SIG-M5 treated with dmso at 0.1 percent for 504 hours (cell line): ENCODE measurements at regions not wholly inside any gene's neighbourhood (a gene's known extent, or its start where the extent isn't known, plus 50 kb on each side); places are given as distances from the start of the nearest gene placed in this dataset.

Experiments used
- DNase-seq: peaks from one replicate; lab custom pipeline; 2025; ENCODE audit not compliant: unreplicated experiment; lab: John Stamatoyannopoulos, UW

DNA sequence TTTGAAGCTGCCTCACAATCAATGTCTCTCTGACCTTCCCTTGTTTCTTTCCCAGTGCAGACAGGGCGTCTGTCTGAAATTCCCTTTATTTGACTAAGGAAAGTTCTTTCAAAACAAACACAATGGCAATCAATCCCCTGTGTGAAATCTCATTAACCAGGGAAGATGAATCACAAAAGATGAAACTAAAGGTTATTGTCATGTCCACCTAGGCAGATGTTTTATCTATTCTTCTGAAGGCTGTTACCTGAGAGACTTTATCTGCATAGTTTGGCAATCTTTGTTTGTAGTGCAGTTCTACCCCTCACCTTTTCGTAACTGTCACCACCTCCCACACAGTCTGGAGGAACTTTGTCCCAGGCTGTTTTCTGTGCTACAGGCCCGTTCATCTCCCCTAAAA, 217.5 kb upstream of the RIOK2 start:
- DNase-seq: no peak

DNA sequence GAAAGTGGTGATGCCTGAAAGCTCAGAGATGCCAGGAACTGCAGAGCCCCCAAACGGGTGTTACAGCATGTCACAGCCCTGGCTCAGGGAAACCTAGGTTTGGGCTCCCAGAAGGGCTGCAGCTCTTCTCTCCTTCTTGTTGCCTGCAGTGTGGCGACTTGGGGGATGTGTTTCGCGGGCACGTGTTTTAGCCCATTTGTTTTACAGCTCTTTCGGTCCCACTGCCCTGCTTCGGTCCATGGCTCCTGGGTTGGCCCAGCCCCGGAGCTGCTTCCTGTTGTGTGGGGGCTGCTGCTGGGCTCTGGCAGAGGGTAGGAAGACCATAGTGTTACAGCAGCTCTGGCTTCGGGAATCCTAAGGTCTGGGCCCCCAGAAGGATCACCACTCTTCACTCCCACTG, 222.9 kb upstream of the RIOK2 start:
- no peak for DNase-seq

- no peak for DNase-seq
Measured at GRCh38 chr5:97406946-97407676, 224.1 kb upstream of the RIOK2 start.

DNA sequence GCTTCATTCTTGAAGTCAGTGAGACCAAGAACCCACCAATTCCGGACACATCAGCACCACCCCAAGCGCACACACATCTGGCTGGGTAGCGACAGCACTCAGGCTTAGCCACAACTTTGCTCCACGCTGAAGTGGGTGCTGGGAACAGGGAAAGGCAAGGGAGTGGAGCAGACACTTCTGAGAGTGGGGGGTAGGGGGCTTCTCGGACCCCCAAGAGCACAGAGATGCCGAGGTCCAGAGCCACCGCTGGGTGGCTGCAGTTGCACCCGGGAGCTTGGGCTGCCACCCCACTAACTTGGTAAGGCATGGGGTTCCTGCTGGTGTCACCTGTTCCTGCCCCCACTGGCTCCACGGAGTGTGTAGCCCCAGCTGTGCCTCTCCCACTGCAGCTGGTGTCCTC, 225.3 kb upstream of the RIOK2 start:
- no peak for DNase-seq

DNA sequence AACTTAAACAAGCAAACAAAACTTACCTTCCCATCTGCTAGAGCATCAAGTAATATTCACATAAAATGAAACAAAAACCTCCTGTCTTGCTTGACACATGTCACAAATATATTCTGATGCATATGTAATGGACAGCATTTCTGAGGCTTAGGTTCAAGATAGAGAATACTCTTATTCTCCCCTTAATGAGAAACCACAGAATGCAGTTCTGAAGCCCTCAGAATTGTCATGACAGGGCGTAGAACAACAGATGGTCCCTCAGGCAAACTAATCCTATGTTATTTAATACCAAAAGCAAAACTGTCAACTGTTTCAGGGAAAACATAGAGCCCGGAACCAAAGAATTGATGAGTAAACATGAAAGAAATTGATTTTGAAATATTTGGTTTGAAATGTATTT, 229.9 kb upstream of the RIOK2 start:
- no peak for DNase-seq

DNA sequence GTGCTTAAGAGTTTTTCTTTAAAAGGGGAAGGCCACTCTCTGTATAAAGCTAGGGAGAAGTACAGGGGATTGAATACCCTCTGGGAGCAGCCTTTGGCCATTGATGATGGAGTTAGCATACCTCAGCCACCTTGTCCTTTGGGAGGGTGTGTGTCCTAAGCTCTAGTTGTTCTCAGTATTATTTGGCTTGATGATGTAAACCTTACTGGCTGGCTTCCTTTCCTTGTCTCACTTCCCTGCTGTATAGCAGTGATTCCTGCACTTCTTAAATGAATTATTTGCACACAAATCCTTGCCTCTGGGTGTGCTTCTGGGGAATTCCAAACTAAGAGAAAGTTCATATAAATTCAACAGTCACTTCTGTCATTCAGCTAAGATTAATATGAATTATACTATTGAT, 234.9 kb upstream of the RIOK2 start:
- no peak for DNase-seq

GRCh38 chr5:97418462-97418861, 235.4 kb upstream of the RIOK2 start:
- DNase-seq: no peak

DNA sequence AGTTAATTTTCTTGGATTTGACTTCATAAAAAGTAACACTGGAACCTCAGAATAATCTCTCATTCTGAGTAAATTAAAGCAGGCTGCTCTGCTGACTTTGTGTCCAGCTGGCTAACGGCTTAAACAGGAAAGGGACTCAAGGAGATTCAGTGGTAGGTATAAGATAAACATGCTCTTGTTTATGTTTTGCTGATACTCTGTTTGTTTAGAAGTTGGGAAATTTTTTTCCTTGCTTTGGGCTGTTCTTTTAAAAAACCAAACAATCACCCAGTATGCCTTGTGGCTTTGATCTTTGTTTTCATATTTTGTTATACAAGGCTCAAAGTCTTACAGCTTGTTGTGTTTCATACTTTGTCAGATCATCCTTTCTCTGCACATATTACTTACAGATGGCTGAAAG, 237.6 kb upstream of the RIOK2 start:
- DNase-seq: no peak

DNA sequence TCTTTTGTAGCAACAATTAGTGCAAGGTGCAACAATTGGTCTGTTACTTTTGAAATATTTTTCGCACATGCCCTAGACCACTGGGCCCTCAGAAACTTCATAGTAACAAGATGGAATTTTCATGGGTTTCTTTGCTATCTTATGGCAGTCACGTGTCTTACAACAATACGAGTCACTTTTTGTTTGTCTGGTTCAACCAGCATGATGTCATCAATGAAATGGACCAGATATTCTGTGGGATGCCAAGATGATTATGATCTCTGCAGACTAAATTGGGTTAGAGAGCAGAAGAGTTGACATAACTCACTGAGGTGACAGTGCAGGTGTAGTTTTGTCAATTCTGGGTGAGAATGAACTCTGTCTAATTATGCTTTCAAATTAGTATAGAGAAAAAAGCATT, 239.6 kb upstream of the RIOK2 start:
- DNase-seq: no peak

DNA sequence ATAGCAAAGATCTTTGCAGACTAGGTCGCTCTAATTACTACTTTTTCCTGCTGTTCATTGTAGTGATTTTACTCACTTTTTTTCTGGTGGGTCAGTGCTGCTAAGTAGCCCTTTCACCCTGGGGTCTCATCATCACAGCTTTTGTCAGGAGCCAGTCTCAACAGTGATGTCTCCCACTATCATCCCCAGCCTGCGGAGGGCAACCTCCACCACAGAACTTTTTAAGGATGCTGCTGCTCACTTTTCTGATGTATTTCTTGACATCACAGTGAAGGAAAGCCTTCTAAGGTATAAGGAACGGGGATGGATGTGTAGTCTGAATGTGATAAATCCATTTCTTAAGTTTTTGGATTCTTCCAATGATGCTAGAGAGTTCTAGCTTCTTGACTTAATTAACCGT, 242.5 kb upstream of the RIOK2 start:
- DNase-seq: no peak

GRCh38 chr5:97427235-97427634, 244.2 kb upstream of the RIOK2 start:
- DNase-seq: no peak

- DNase-seq: no peak
Measured at GRCh38 chr5:97434021-97434420, 251.0 kb upstream of the RIOK2 start.

- no peak for DNase-seq
Measured at GRCh38 chr5:97436405-97436804, 253.4 kb upstream of the RIOK2 start.

- no peak for DNase-seq
Measured at GRCh38 chr5:97443740-97444139, 260.7 kb upstream of the RIOK2 start.

DNA sequence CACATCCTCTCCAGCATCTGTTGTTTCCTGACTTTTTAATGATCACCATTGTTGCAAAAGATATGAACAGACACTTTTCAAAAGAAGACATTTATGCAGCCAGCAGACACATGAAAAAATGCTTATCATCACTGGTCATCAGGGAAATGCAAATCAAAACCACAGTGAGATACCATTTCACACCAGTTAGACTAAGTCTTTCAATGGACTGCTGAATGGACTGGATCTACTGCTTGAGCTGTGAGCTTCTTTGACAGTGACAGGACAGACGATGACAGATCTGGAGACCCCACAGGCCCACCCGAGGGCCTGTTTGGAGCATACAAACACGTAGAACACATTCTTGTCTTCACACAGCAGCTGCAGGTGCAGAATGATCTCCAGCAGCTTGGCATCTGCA, 266.1 kb upstream of the RIOK2 start:
- DNase-seq: no peak

DNA sequence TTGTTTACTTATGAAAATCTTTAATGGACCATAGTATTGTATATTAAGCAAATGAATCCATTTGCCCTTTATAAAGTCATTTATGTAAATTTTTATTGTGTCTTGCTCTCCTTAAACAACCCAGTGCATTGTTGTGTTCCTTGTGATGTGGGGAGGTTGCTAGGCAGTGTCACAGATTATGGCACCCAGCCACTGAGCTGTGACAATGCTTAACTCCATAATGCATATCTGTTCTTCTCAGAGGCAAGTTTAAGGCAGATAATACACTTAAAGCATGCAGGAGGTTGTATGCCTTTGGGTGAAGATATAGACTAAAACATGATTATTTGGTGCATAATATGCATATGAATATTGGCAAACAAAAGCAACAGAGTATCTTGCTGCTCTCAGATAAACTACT, 269.6 kb upstream of the RIOK2 start:
- DNase-seq: no peak

DNA sequence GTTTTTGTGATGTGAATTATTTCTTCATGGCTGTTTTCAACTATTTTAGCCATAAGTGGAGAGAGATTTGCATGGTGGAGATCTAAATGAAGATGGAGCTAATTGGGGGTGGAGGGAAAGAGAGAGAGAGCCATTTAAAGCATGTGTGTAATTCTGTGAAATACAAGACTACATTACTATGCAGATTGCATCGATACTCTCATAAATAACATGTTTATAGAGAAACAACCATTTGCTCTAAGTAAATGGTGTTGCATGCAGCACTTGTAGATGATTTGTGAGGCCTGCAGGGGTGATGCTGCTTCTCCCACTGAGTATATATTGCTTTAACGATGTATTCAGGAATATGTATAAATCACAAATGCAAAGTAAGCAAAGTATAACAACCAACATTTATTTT, 270.2 kb upstream of the RIOK2 start:
- DNase-seq: no peak

GRCh38 chr5:97454015-97454414, 271.0 kb upstream of the RIOK2 start:
- no peak for DNase-seq

- no peak for DNase-seq
Measured at GRCh38 chr5:97455996-97456395, 272.9 kb upstream of the RIOK2 start.

GRCh38 chr5:97458851-97459250, 275.8 kb upstream of the RIOK2 start:
- no peak for DNase-seq

DNA sequence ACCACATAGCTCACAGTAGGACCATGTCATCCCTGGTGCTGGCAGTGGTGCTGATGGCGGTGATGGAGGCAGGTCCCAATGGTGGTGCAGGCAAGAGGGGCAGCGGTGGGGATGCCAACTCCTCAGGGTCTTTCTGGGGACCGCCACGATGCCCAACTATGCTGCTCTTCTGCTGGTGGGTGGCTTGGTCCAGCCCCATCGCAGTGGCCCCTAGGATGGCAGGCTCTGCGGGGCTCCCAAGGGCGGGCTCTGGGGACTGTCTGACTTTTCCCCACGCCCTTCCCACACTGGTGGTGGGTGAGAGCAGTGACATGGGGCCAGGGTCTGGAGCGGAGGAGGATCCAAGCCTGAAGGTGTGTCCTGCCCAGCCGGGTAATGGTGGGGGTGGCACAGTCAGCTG, 288.9 kb upstream of the RIOK2 start:
- no peak for DNase-seq

DNA sequence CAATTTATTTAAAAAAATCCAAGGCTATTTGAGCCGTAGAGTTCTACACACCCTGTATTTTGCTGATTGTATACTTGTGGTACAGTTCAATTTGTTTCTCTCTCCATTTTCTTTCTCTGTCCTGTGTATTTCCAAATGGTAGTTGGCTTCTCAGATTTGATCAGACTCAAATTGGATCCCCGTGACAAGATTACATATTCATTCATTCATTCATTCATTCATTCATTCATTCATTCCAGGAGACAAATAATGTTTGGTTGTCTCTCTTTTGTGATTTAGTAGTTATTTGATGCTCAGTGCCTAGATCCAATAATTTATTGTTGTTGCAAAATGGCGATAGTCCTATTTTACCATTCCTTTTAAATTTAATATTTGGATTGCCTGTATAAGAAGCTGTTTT, 292.8 kb upstream of the RIOK2 start:
- DNase-seq: no peak

GRCh38 chr5:97476852-97477534, 293.9 kb upstream of the RIOK2 start:
- DNase-seq: no peak
